Esophagus squamous epithelium (tissue), 4 donors: ENCODE measurements at regions not wholly inside any gene's neighbourhood (a gene's known extent, or its start where the extent isn't known, plus 50 kb on each side); places are given as distances from the start of the nearest gene placed in this dataset.

Experiments used
- POLR2A ChIP-seq, 4 donors: fragments of 450-650 bp; IDR thresholded peaks; one replicate each; pipeline ENCODE4 v1.6.1; 2017; ENCODE audit warnings: antibody characterized with exemption in 4 of 4, mild to moderate bottlenecking in 4 of 4, moderate library complexity in 3 of 4
- TF ChIP-seq, protein P1 (sequence below), 6 experiments: fragments of 450-650 bp in 4 of 6; fragments of 200-600 bp in 2 of 6; sonication (generic) in 2 of 6; IDR thresholded peaks; one replicate each; pipeline ENCODE4 v1.5.1; 2016 to 2019; ENCODE audit warnings: antibody characterized with exemption in 6 of 6, mild to moderate bottlenecking in 4 of 6, moderate library complexity in 4 of 6

- TF ChIP-seq, protein P1, sequence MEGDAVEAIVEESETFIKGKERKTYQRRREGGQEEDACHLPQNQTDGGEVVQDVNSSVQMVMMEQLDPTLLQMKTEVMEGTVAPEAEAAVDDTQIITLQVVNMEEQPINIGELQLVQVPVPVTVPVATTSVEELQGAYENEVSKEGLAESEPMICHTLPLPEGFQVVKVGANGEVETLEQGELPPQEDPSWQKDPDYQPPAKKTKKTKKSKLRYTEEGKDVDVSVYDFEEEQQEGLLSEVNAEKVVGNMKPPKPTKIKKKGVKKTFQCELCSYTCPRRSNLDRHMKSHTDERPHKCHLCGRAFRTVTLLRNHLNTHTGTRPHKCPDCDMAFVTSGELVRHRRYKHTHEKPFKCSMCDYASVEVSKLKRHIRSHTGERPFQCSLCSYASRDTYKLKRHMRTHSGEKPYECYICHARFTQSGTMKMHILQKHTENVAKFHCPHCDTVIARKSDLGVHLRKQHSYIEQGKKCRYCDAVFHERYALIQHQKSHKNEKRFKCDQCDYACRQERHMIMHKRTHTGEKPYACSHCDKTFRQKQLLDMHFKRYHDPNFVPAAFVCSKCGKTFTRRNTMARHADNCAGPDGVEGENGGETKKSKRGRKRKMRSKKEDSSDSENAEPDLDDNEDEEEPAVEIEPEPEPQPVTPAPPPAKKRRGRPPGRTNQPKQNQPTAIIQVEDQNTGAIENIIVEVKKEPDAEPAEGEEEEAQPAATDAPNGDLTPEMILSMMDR (IDR thresholded peaks at IDR 0.05): no peak
- no peak for TF ChIP-seq POLR2A (IDR thresholded peaks at IDR 0.05)
These were observed 95.3 kb upstream of the TCERG1L start for GRCh38 chr10:131406676-131407392.
